ENCODE measurements at regions not wholly inside any gene's neighbourhood (a gene's known extent, or its start where the extent isn't known, plus 50 kb on each side); places are given as distances from the start of the nearest gene placed in this dataset.

GRCh38 chr3:29181149-29181780 is 99.6 kb upstream of the RBMS3 start (continued):
- TF ChIP-seq, protein P1, sequence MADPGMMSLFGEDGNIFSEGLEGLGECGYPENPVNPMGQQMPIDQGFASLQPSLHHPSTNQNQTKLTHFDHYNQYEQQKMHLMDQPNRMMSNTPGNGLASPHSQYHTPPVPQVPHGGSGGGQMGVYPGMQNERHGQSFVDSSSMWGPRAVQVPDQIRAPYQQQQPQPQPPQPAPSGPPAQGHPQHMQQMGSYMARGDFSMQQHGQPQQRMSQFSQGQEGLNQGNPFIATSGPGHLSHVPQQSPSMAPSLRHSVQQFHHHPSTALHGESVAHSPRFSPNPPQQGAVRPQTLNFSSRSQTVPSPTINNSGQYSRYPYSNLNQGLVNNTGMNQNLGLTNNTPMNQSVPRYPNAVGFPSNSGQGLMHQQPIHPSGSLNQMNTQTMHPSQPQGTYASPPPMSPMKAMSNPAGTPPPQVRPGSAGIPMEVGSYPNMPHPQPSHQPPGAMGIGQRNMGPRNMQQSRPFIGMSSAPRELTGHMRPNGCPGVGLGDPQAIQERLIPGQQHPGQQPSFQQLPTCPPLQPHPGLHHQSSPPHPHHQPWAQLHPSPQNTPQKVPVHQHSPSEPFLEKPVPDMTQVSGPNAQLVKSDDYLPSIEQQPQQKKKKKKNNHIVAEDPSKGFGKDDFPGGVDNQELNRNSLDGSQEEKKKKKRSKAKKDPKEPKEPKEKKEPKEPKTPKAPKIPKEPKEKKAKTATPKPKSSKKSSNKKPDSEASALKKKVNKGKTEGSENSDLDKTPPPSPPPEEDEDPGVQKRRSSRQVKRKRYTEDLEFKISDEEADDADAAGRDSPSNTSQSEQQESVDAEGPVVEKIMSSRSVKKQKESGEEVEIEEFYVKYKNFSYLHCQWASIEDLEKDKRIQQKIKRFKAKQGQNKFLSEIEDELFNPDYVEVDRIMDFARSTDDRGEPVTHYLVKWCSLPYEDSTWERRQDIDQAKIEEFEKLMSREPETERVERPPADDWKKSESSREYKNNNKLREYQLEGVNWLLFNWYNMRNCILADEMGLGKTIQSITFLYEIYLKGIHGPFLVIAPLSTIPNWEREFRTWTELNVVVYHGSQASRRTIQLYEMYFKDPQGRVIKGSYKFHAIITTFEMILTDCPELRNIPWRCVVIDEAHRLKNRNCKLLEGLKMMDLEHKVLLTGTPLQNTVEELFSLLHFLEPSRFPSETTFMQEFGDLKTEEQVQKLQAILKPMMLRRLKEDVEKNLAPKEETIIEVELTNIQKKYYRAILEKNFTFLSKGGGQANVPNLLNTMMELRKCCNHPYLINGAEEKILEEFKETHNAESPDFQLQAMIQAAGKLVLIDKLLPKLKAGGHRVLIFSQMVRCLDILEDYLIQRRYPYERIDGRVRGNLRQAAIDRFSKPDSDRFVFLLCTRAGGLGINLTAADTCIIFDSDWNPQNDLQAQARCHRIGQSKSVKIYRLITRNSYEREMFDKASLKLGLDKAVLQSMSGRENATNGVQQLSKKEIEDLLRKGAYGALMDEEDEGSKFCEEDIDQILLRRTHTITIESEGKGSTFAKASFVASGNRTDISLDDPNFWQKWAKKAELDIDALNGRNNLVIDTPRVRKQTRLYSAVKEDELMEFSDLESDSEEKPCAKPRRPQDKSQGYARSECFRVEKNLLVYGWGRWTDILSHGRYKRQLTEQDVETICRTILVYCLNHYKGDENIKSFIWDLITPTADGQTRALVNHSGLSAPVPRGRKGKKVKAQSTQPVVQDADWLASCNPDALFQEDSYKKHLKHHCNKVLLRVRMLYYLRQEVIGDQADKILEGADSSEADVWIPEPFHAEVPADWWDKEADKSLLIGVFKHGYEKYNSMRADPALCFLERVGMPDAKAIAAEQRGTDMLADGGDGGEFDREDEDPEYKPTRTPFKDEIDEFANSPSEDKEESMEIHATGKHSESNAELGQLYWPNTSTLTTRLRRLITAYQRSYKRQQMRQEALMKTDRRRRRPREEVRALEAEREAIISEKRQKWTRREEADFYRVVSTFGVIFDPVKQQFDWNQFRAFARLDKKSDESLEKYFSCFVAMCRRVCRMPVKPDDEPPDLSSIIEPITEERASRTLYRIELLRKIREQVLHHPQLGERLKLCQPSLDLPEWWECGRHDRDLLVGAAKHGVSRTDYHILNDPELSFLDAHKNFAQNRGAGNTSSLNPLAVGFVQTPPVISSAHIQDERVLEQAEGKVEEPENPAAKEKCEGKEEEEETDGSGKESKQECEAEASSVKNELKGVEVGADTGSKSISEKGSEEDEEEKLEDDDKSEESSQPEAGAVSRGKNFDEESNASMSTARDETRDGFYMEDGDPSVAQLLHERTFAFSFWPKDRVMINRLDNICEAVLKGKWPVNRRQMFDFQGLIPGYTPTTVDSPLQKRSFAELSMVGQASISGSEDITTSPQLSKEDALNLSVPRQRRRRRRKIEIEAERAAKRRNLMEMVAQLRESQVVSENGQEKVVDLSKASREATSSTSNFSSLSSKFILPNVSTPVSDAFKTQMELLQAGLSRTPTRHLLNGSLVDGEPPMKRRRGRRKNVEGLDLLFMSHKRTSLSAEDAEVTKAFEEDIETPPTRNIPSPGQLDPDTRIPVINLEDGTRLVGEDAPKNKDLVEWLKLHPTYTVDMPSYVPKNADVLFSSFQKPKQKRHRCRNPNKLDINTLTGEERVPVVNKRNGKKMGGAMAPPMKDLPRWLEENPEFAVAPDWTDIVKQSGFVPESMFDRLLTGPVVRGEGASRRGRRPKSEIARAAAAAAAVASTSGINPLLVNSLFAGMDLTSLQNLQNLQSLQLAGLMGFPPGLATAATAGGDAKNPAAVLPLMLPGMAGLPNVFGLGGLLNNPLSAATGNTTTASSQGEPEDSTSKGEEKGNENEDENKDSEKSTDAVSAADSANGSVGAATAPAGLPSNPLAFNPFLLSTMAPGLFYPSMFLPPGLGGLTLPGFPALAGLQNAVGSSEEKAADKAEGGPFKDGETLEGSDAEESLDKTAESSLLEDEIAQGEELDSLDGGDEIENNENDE (IDR thresholded peaks at IDR 0.05; ENCODE audit: insufficient replicate concordance, low read length), result no peak
- TF ChIP-seq ASH2L (IDR thresholded peaks at IDR 0.05; ENCODE audit: low read length) (no peak), CREB1 (IDR thresholded peaks at IDR 0.05) (no peak), SIX5 (IDR thresholded peaks at IDR 0.05; ENCODE audit: low read depth, low read length) (no peak), JUND (IDR thresholded peaks at IDR 0.05; ENCODE audit: low read length) (no peak), FOSL1 (IDR thresholded peaks at IDR 0.05; ENCODE audit: insufficient read depth, low read depth, low read length) (no peak), SAP30 (IDR thresholded peaks at IDR 0.05; ENCODE audit: insufficient read depth, insufficient replicate concordance, low read length) (no peak), ZNF274 (IDR thresholded peaks at IDR 0.05; ENCODE audit: borderline replicate concordance, extremely low read depth, low read length) (no peak), KDM1A (IDR thresholded peaks at IDR 0.05; ENCODE audit: borderline replicate concordance, low read length) (no peak), GTF2F1 (IDR thresholded peaks at IDR 0.05; ENCODE audit: borderline replicate concordance, low read depth, low read length) (no peak), CBX5 (IDR thresholded peaks at IDR 0.05; ENCODE audit: low read depth, low read length) (no peak), YY1 (IDR thresholded peaks at IDR 0.05; ENCODE audit: low read depth, low read length) (no peak), SP2 (IDR thresholded peaks at IDR 0.05; ENCODE audit: low read length) (no peak)

Data from H1 (cell line).